Epithelial cell of esophagus (primary cell): ENCODE measurements at regions not wholly inside any gene's neighbourhood (a gene's known extent, or its start where the extent isn't known, plus 50 kb on each side); places are given as distances from the start of the nearest gene placed in this dataset.

ENCODE experiments used
- DNase-seq: peaks from one replicate; pipeline ENCODE4 v3.0.0; 2010; ENCODE audit warnings: low read depth
- H3K4me3 ChIP-seq: 2 replicates; pipeline ENCODE4 v1.5.1; 2011; ENCODE audit warnings: mild to moderate bottlenecking, low read length, control low read depth
- CTCF ChIP-seq: IDR thresholded peaks from 2 replicates; pipeline ENCODE4 v1.5.1; 2011; ENCODE audit warnings: low read depth, mild to moderate bottlenecking, low read length, control low read depth, inconsistent platforms; ENCODE audit not compliant: insufficient read depth; ENCODE audit errors: missing control alignments

- no peak for TF ChIP-seq CTCF
- H3K4me3 ChIP-seq: no peak overlapping the region
- no peak for DNase-seq
Observed at GRCh38 chr18:60147323-60147722, 225.3 kb downstream of the MC4R start.

GRCh38 chr18:60146220-60146960, 226.2 kb downstream of the MC4R start:
- no peak for TF ChIP-seq CTCF
- no peak for DNase-seq
- no peak overlapping the region for H3K4me3 ChIP-seq

GRCh38 chr18:60145776-60146175, 226.8 kb downstream of the MC4R start:
- no peak for TF ChIP-seq CTCF
- no peak overlapping the region for H3K4me3 ChIP-seq

GRCh38 chr18:60134806-60135205, 235.0 kb downstream of the PMAIP1 start:
- H3K4me3 ChIP-seq: no peak overlapping the region
- TF ChIP-seq CTCF: no peak
- no peak for DNase-seq

More at GRCh38 chr18:60145776-60146175, 226.8 kb downstream of the MC4R start:
- no peak for DNase-seq

- H3K4me3 ChIP-seq: no peak overlapping the region
- TF ChIP-seq CTCF: no peak
- no peak for DNase-seq
Observed at GRCh38 chr18:60130284-60130683, 230.5 kb downstream of the PMAIP1 start.

GRCh38 chr18:60123031-60123430, 223.2 kb downstream of the PMAIP1 start:
- no peak for TF ChIP-seq CTCF
- no peak overlapping the region for H3K4me3 ChIP-seq
- no peak for DNase-seq

- TF ChIP-seq CTCF: no peak
- H3K4me3 ChIP-seq: no peak overlapping the region
- DNase-seq: no peak
Observed at GRCh38 chr18:60122339-60122738, 222.5 kb downstream of the PMAIP1 start.
